Right forelimb (tissue), 1 donor: ENCODE measurements at regions not wholly inside any gene's neighbourhood (a gene's known extent, or its start where the extent isn't known, plus 50 kb on each side); places are given as distances from the start of the nearest gene placed in this dataset.

Experiments used
- DNase-seq: peaks from one replicate; pipeline ENCODE4 v3.0.0-alpha.2; 2018

GRCh38 chr2:111632661-111633060 is 251.3 kb downstream of the ANAPC1 start:
- no peak for DNase-seq

GRCh38 chr2:111633189-111633588 is 250.8 kb downstream of the ANAPC1 start:
- no peak for DNase-seq

- DNase-seq, result no peak
These were observed 250.3 kb downstream of the ANAPC1 start for GRCh38 chr2:111633643-111634042.

- no peak for DNase-seq
These were observed 249.8 kb downstream of the ANAPC1 start for GRCh38 chr2:111634050-111634794.

- DNase-seq, result no peak
These were observed 248.9 kb downstream of the ANAPC1 start for GRCh38 chr2:111634995-111635538.

- no peak for DNase-seq
These were observed 247.1 kb downstream of the ANAPC1 start for GRCh38 chr2:111636905-111637304.

- DNase-seq, result no peak
These were observed 245.6 kb downstream of the ANAPC1 start for GRCh38 chr2:111638274-111638877.

GRCh38 chr2:111640480-111640879 is 243.5 kb downstream of the ANAPC1 start:
- no peak for DNase-seq

- DNase-seq, result no peak
These were observed 241.2 kb downstream of the ANAPC1 start for GRCh38 chr2:111642586-111643327.

GRCh38 chr2:111643759-111644158 is 240.2 kb downstream of the ANAPC1 start:
- DNase-seq, result no peak

- no peak for DNase-seq
These were observed 236.6 kb downstream of the ANAPC1 start for GRCh38 chr2:111647359-111647758.

GRCh38 chr2:111652038-111652437 is 232.0 kb downstream of the ANAPC1 start:
- no peak for DNase-seq

GRCh38 chr2:111652681-111653080 is 231.3 kb downstream of the ANAPC1 start:
- no peak for DNase-seq

GRCh38 chr2:111653103-111653624 is 230.8 kb downstream of the ANAPC1 start:
- DNase-seq, result no peak

GRCh38 chr2:111653913-111654312 is 230.1 kb downstream of the ANAPC1 start:
- no peak for DNase-seq

GRCh38 chr2:111654829-111655228 is 229.2 kb downstream of the ANAPC1 start:
- DNase-seq, result no peak

- DNase-seq, result no peak
These were observed 227.6 kb downstream of the ANAPC1 start for GRCh38 chr2:111656436-111656835.

GRCh38 chr2:111656894-111657293 is 227.1 kb downstream of the ANAPC1 start:
- no peak for DNase-seq

GRCh38 chr2:111657351-111657975 is 226.5 kb downstream of the ANAPC1 start:
- DNase-seq, result no peak

- DNase-seq, result no peak
These were observed 224.3 kb downstream of the ANAPC1 start for GRCh38 chr2:111659361-111660333.

- DNase-seq, result no peak
These were observed 223.2 kb downstream of the ANAPC1 start for GRCh38 chr2:111660811-111661210.
